T-cell (primary cell): ENCODE measurements at regions not wholly inside any gene's neighbourhood (a gene's known extent, or its start where the extent isn't known, plus 50 kb on each side); places are given as distances from the start of the nearest gene placed in this dataset.

Experiments used
- ATAC-seq, 4 experiments: fragments of 200-7000 bp in 3 of 4; fragments of 150-1000 bp in 1 of 4; cut with Tn5 transposase; replicated peaks in 1 of 4; 1 replicate in 3 of 4; 2 replicates in 1 of 4; pipeline ENCODE4 v1.10.0; 2021; ENCODE audit warnings: moderate library complexity in 3 of 4, mild to moderate bottlenecking in 2 of 4, moderate number of reproducible peaks in 1 of 4
- CTCF ChIA-PET, 2 donors: fragments of 300-600 bp; sonication (Branson Sonifier 250); formaldehyde crosslinking; loops; one replicate each; lab custom pipeline; 2022; ENCODE audit warnings: antibody characterized with exemption in 2 of 2; lab: Charles Lee
- POLR2A ChIA-PET, 2 donors: fragments of 300-600 bp; sonication (Branson Sonifier 250); formaldehyde crosslinking; loops; one replicate each; lab custom pipeline; 2022; ENCODE audit warnings: antibody characterized with exemption in 2 of 2; lab: Charles Lee
- DNase-seq, 35 experiments: peaks; one replicate each; pipeline versions ENCODE4 v3.0.0 to v3.0.0-alpha.2; 2013 to 2023
- H3K27ac ChIP-seq: one replicate; pipeline ENCODE4 v1.5.1; 2013; ENCODE audit warnings: low read length
- H3K27me3 ChIP-seq, 2 experiments: replicated peaks in 1 of 2; 1 replicate in 1 of 2; 2 replicates in 1 of 2; pipeline versions ENCODE4 v1.6.1 to v1.7.0; 2013; ENCODE audit warnings: low read length in 1 of 2, mixed read lengths in 1 of 2; ENCODE audit not compliant: control insufficient read depth in 2 of 2, insufficient read depth in 2 of 2; ENCODE audit errors: extremely low read depth in 1 of 2
- H3K36me3 ChIP-seq, 2 donors: 1 replicate in 1 of 2; 2 replicates in 1 of 2; pipeline versions ENCODE4 v1.6.1 to v1.7.0; 2013; ENCODE audit warnings: low read length in 1 of 2; ENCODE audit not compliant: control insufficient read depth in 2 of 2, insufficient read depth in 1 of 2; ENCODE audit errors: extremely low read depth in 1 of 2
- H3K4me1 ChIP-seq, 2 experiments: 1 replicate in 1 of 2; 2 replicates in 1 of 2; pipeline versions ENCODE4 v1.6.1 to v1.7.0; 2013; ENCODE audit warnings: low read length in 2 of 2, mixed read lengths in 1 of 2; ENCODE audit not compliant: insufficient read depth in 2 of 2, control insufficient read depth in 1 of 2; ENCODE audit errors: extremely low read depth in 1 of 2
- H3K4me3 ChIP-seq, 2 donors: 1 replicate in 1 of 2; 2 replicates in 1 of 2; pipeline versions ENCODE4 v1.5.1 to v1.7.0; 2013; ENCODE audit warnings: mild to moderate bottlenecking in 2 of 2, low read length in 1 of 2, moderate library complexity in 1 of 2; ENCODE audit not compliant: control insufficient read depth in 1 of 2; ENCODE audit errors: extremely low read depth in 1 of 2
- H3K9me3 ChIP-seq: 2 replicates; pipeline ENCODE4 v1.7.0; 2013
- H3K27ac Mint-ChIP-seq, 2 donors: one replicate each; pipeline ENCODE4 v1.8.0; 2020 to 2021; ENCODE audit warnings: mild to moderate bottlenecking in 2 of 2, mixed read lengths in 2 of 2
- H3K27me3 Mint-ChIP-seq, 2 donors: one replicate each; pipeline ENCODE4 v1.8.0; 2021 to 2022; ENCODE audit warnings: mixed read lengths in 2 of 2
- H3K36me3 Mint-ChIP-seq: one replicate; pipeline ENCODE4 v1.8.0; 2021; ENCODE audit warnings: mixed read lengths
- H3K4me1 Mint-ChIP-seq, 3 donors: one replicate each; pipeline ENCODE4 v1.8.0; 2020 to 2022; ENCODE audit warnings: mixed read lengths in 3 of 3, mild to moderate bottlenecking in 1 of 3
- H3K4me3 Mint-ChIP-seq, 3 donors: one replicate each; pipeline ENCODE4 v1.8.0; 2020 to 2022; ENCODE audit warnings: mild to moderate bottlenecking in 3 of 3, mixed read lengths in 3 of 3, moderate library complexity in 3 of 3
- H3K9me3 Mint-ChIP-seq, 3 donors: one replicate each; pipeline ENCODE4 v1.8.0; 2020 to 2022; ENCODE audit warnings: mixed read lengths in 3 of 3
- WGBS: methylation state at CpG from one replicate; pipeline ENCODE4 v1.1.5; 2013; ENCODE audit warnings: missing lambda C conversion rate; ENCODE audit not compliant: insufficient coverage; 5-methylcytosine and 5-hydroxymethylcytosine counted together

- Mint-ChIP-seq H3K4me3 (no peak overlapping the region), H3K27me3 (peaks cover 36 to 43% of the 10 kb centered on the region in 2 donors), H3K36me3 (no peaks in the 10 kb centered on the region), H3K9me3 (peaks cover 3 to 14% (median 8%) of the 10 kb centered on the region in 3 donors), H3K4me1 (peaks cover 0 to 2% (median 0%) of the 10 kb centered on the region in 3 donors), H3K27ac (no peak overlapping the region)
- POLR2A ChIA-PET, result no interaction called here
- WGBS, result 66% methylated on average over 5 of the region's 11 CpGs
- no peak overlapping the region for H3K4me3 ChIP-seq
- DNase-seq, result no peak
- H3K4me1 ChIP-seq, result no peaks in the 10 kb centered on the region
- no peak for ATAC-seq
- H3K27me3 ChIP-seq, result peaks cover 0 to 20% of the 10 kb centered on the region in 2 experiments
- H3K27ac ChIP-seq, result no peak overlapping the region
- no peaks in the 10 kb centered on the region for H3K9me3 ChIP-seq
- CTCF ChIA-PET, result no interaction called here
- no peaks in the 10 kb centered on the region for H3K36me3 ChIP-seq
These were observed 241.5 kb upstream of the NLRP1 start for GRCh38 chr17:5825717-5826330.

- H3K27ac ChIP-seq, result no peak overlapping the region
- no peaks in the 10 kb centered on the region for H3K4me1 ChIP-seq
- H3K4me3 ChIP-seq, result no peak overlapping the region
- CTCF ChIA-PET, result no interaction called here
- Mint-ChIP-seq H3K27me3 (peaks cover 32 to 39% of the 10 kb centered on the region in 2 donors), H3K36me3 (no peaks in the 10 kb centered on the region), H3K4me3 (no peak overlapping the region), H3K27ac (no peak overlapping the region), H3K4me1 (peaks cover 0 to 2% (median 0%) of the 10 kb centered on the region in 3 donors), H3K9me3 (peaks cover 3 to 14% (median 8%) of the 10 kb centered on the region in 3 donors)
- peaks cover 0 to 20% of the 10 kb centered on the region in 2 experiments for H3K27me3 ChIP-seq
- ATAC-seq (no peak), DNase-seq (no peak)
- WGBS, result no CpG with 5 or more reads among the region's 2 CpGs
- POLR2A ChIA-PET, result no interaction called here
- no peaks in the 10 kb centered on the region for H3K36me3 ChIP-seq
- no peaks in the 10 kb centered on the region for H3K9me3 ChIP-seq
These were observed 242.1 kb upstream of the NLRP1 start for GRCh38 chr17:5826384-5826783.

DNA sequence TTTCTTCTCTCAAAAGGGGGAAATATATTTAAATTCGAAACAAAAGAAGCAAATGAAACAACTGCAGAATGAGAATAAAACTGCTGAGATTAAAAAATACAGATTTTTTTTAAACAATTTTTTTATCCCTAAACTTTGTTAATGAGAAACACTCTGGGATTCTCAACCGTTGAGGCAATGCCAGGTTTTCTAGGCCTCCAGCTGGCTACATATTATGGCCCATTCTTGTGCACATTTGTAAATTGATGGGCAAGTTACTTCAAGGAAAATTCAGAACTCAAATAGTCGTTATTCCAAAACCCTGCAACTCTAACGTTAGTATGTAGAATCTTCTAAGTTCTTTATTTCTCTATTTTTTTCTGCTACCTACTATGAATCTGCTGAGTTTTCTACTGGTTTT lies 239.3 kb upstream of the WSCD1 start:
- H3K27me3 ChIP-seq, result peaks cover 0 to 3% of the 10 kb centered on the region in 2 experiments
- Mint-ChIP-seq H3K27me3 (peaks cover 8 to 26% of the 10 kb centered on the region in 2 donors), H3K27ac (no peak overlapping the region), H3K9me3 (peaks cover 3 to 14% (median 8%) of the 10 kb centered on the region in 3 donors), H3K4me1 (peaks cover 13 to 18% (median 14%) of the 10 kb centered on the region in 3 donors), H3K4me3 (no peak overlapping the region), H3K36me3 (no peaks in the 10 kb centered on the region)
- no peak for ATAC-seq
- no CpG with 5 or more reads among the region's 4 CpGs for WGBS
- ChIA-PET POLR2A (no interaction called here), CTCF (no interaction called here)
- no peaks in the 10 kb centered on the region for H3K36me3 ChIP-seq
- no peaks in the 10 kb centered on the region for H3K9me3 ChIP-seq
- H3K4me3 ChIP-seq, result no peak overlapping the region
- no peak overlapping the region for H3K27ac ChIP-seq
- H3K4me1 ChIP-seq, result peaks cover 0 to 2% of the 10 kb centered on the region in 2 experiments
- DNase-seq, result no peak

GRCh38 chr17:5832886-5833285 lies 237.3 kb upstream of the WSCD1 start:
- peak overlapping the region in 1 of 2 donors; percentile 4 for H3K27ac Mint-ChIP-seq
- no peaks in the 10 kb centered on the region for H3K9me3 ChIP-seq
- peaks cover 13 to 18% (median 14%) of the 10 kb centered on the region in 3 donors for H3K4me1 Mint-ChIP-seq
- H3K36me3 Mint-ChIP-seq, result no peaks in the 10 kb centered on the region
- peaks cover 3 to 14% of the 10 kb centered on the region in 2 donors for H3K27me3 Mint-ChIP-seq
- CTCF ChIA-PET, result no interaction called here
- H3K4me1 ChIP-seq, result peaks cover 0 to 2% of the 10 kb centered on the region in 2 experiments
- H3K4me3 Mint-ChIP-seq, result no peak overlapping the region
- no peaks in the 10 kb centered on the region for H3K36me3 ChIP-seq
- H3K27ac ChIP-seq, result no peak overlapping the region
- H3K4me3 ChIP-seq, result no peak overlapping the region
- WGBS, result no CpG with 5 or more reads among the region's 1 CpG
- ATAC-seq (peak in 2 of 4 experiments; percentile 26 to 74), DNase-seq (peak in 1 of 35 experiments; percentile 26)
- POLR2A ChIA-PET, result no interaction called here
- H3K27me3 ChIP-seq, result peaks cover 0 to 3% of the 10 kb centered on the region in 2 experiments
- peaks cover 0 to 6% (median 0%) of the 10 kb centered on the region in 3 donors for H3K9me3 Mint-ChIP-seq

DNA sequence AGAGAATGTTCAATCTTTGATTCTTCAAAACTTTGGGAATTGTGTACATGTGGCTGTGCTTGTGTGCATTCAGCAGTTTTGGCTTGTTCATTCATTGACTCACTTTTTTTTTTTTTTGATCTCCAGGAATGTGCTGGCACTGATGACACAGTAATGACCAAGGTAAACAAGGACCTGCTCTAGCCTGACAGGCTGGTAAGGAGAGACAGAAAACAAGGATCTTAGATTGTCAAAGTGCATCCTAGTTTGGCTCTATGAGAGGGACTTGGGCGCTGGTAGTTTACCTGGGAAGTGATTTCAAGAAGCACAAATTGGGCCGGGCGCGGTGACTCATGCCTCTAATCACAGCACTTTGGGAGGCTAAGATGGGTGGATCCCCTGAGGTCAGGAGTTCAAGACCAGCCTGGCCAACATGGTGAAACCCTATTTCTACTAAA lies 233.1 kb upstream of the WSCD1 start:
- Histone ChIP-seq H3K27me3 (peaks cover 0 to 3% of the 10 kb centered on the region in 2 experiments), H3K27ac (no peak overlapping the region), H3K4me3 (no peak overlapping the region), H3K9me3 (no peaks in the 10 kb centered on the region), H3K36me3 (no peaks in the 10 kb centered on the region), H3K4me1 (peaks cover 0 to 2% of the 10 kb centered on the region in 2 experiments)
- no peaks in the 10 kb centered on the region for H3K27me3 Mint-ChIP-seq
- no peaks in the 10 kb centered on the region for H3K9me3 Mint-ChIP-seq
- POLR2A ChIA-PET, result no interaction called here
- DNase-seq (no peak), ATAC-seq (no peak)
- H3K27ac Mint-ChIP-seq, result no peak overlapping the region
- peaks cover 13 to 14% (median 14%) of the 10 kb centered on the region in 3 donors for H3K4me1 Mint-ChIP-seq
- H3K4me3 Mint-ChIP-seq, result no peak overlapping the region
- H3K36me3 Mint-ChIP-seq, result no peaks in the 10 kb centered on the region
- CTCF ChIA-PET, result no interaction called here
- WGBS, result 100% methylated on average over 1 of the region's 4 CpGs

DNA sequence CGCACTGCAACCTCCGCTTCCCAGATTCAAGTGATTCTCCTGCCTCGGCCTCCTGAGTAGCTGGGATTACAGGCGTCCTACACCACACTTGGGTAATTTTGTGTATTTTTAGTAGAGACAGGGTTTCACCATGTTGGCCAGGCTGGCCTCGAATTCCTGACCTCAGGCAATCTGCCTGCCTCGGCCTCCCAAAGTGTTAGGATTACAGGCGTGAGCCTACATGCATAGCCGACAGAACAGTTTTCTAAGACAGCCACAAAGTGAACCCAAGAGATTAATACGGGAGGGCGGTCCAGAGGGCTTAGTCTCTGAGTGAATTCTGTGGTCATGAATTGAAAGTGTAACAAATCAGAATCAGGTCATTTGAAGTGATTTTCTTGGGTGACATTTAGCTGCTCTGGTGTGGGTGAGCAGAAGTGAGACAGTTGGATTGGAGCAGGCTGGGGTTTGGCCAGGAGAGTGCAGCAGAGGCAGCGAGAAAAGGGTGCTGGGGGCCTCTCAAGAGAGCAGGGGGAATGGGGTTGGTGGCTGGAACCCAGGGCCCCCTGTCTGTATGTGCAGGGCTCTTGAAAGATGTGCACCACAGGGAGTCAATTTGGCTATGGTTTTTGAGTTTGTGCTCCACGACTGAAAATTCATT lies 231.4 kb upstream of the WSCD1 start:
- Histone ChIP-seq H3K36me3 (no peaks in the 10 kb centered on the region), H3K27me3 (peaks cover 0 to 7% of the 10 kb centered on the region in 2 experiments), H3K4me1 (no peaks in the 10 kb centered on the region), H3K4me3 (no peak overlapping the region), H3K27ac (no peak overlapping the region), H3K9me3 (no peaks in the 10 kb centered on the region)
- POLR2A ChIA-PET, result interaction anchor here in 1 of 2 donors (0.6 kb wide), 1 partner anchor 409 kb away, joined by 9 read pairs; no protein-coding TSS in a partner anchor
- Mint-ChIP-seq H3K27ac (no peak overlapping the region), H3K27me3 (no peaks in the 10 kb centered on the region), H3K9me3 (no peaks in the 10 kb centered on the region), H3K4me1 (peaks cover 4 to 6% (median 5%) of the 10 kb centered on the region in 3 donors), H3K36me3 (no peaks in the 10 kb centered on the region), H3K4me3 (no peak overlapping the region)
- DNase-seq, result no peak
- WGBS, result 69% methylated on average over 7 of the region's 12 CpGs
- CTCF ChIA-PET, result no interaction called here
- ATAC-seq, result no peak
